Psoas muscle (tissue), 7 donors: ENCODE measurements at regions not wholly inside any gene's neighbourhood (a gene's known extent, or its start where the extent isn't known, plus 50 kb on each side); places are given as distances from the start of the nearest gene placed in this dataset.

ENCODE experiments used
- ATAC-seq, 4 donors: fragments of 200-7000 bp; cut with Tn5 transposase; one replicate each; pipeline ENCODE4 v1.9.1; 2020; ENCODE audit warnings: moderate library complexity in 3 of 4, mild to moderate bottlenecking in 2 of 4
- DNase-seq, 2 donors: peaks; one replicate each; pipeline ENCODE4 v3.0.0-alpha.2; 2020
- H3K27ac ChIP-seq: fragments of 200-600 bp; one replicate; pipeline ENCODE4 v1.8.0; 2022
- H3K27me3 ChIP-seq, 3 donors: fragments of 200-600 bp in 1 of 3; one replicate each; pipeline versions ENCODE4 v1.6.1 to v1.8.0; 2013 to 2022; ENCODE audit warnings: low read length in 2 of 3, mild to moderate bottlenecking in 2 of 3, moderate library complexity in 1 of 3; ENCODE audit not compliant: insufficient read depth in 3 of 3
- H3K36me3 ChIP-seq, 2 donors: fragments of 200-600 bp in 1 of 2; one replicate each; pipeline versions ENCODE4 v1.6.1 to v1.8.0; 2013 to 2022; ENCODE audit warnings: low read depth in 1 of 2, mild to moderate bottlenecking in 1 of 2, moderate library complexity in 1 of 2; ENCODE audit not compliant: insufficient read depth in 1 of 2
- H3K4me1 ChIP-seq: fragments of 200-600 bp; one replicate; pipeline ENCODE4 v1.8.0; 2022
- H3K4me3 ChIP-seq: fragments of 200-600 bp; one replicate; pipeline ENCODE4 v1.8.0; 2022; ENCODE audit warnings: mild to moderate bottlenecking
- H3K9me3 ChIP-seq: fragments of 200-600 bp; one replicate; pipeline ENCODE4 v1.8.0; 2022
- CTCF ChIP-seq: fragments of 200-600 bp; IDR thresholded peaks from one replicate; pipeline ENCODE4 v1.8.0; 2022; ENCODE audit warnings: antibody characterized with exemption
- WGBS, 3 donors: extraction: QIAGEN DNeasy Blood & Tissue Kit; methylation state at CpG; one replicate each; pipeline versions ENCODE4 v1.1.6 to v1.1.7; 2013; 5-methylcytosine and 5-hydroxymethylcytosine counted together
- intact Hi-C, 2 donors: fragments of 100-400 bp; cut with DNase I; formaldehyde crosslinking; loops; one replicate each; pipeline versions ENCODE4 v1.11.0 to v1.14.2; 2022
- donor health status: healthy with polysubstance abuse.
- donor health status: DM: no; HTN: no; CAD: no; lungs with moderate emphysema.
- donor health status: Bipolar disorder and iron deficiency.
- donor health status: healthy.
- donor health status: DM: yes; HTN: yes; CAD: no.
- donor health status: DM: no; HTN: no; CAD: no.
- donor health status: DM: yes; HTN: yes; CAD: no.

GRCh38 chr3:162262129-162262528 lies 765.5 kb downstream of the OTOL1 start:
- H3K4me1 ChIP-seq, result no peaks in the 10 kb centered on the region
- H3K36me3 ChIP-seq, result no peaks in the 10 kb centered on the region
- peaks cover 0 to 3% (median 0%) of the 10 kb centered on the region in 3 donors for H3K27me3 ChIP-seq
- no peak overlapping the region for H3K4me3 ChIP-seq
- intact Hi-C loops, result no loop called here
- no peaks in the 10 kb centered on the region for H3K9me3 ChIP-seq
- TF ChIP-seq CTCF, result no peak
- ATAC-seq (no peak), DNase-seq (no peak)
- no peak overlapping the region for H3K27ac ChIP-seq
- 34 to 44% (median 43%) methylated on average over 1 of the region's 1 CpG for WGBS, 3 donors

GRCh38 chr3:162263596-162263995 lies 767.0 kb downstream of the OTOL1 start:
- no peak for ATAC-seq
- Histone ChIP-seq H3K27ac (no peak overlapping the region), H3K36me3 (no peaks in the 10 kb centered on the region), H3K4me3 (no peak overlapping the region), H3K27me3 (peaks cover 0 to 3% (median 0%) of the 10 kb centered on the region in 3 donors), H3K4me1 (no peaks in the 10 kb centered on the region), H3K9me3 (no peaks in the 10 kb centered on the region)
- no peak for TF ChIP-seq CTCF
- no peak for DNase-seq
- intact Hi-C loops, result no loop called here
- 49 to 64% (median 63%) methylated on average over 2 of the region's 2 CpGs for WGBS, 3 donors

GRCh38 chr3:162269636-162270458 lies 773.2 kb downstream of the OTOL1 start:
- intact Hi-C loops, result no loop called here
- Histone ChIP-seq H3K4me3 (no peak overlapping the region), H3K27me3 (no peaks in the 10 kb centered on the region), H3K27ac (no peak overlapping the region), H3K9me3 (peaks cover under 1% of the 10 kb centered on the region), H3K4me1 (no peaks in the 10 kb centered on the region), H3K36me3 (no peaks in the 10 kb centered on the region)
- ATAC-seq (no peak), DNase-seq (no peak)
- 67 to 69% (median 68%) methylated on average over 9 of the region's 9 CpGs for WGBS, 3 donors
- TF ChIP-seq CTCF, result no peak

GRCh38 chr3:162274070-162274469 lies 777.5 kb downstream of the OTOL1 start:
- Histone ChIP-seq H3K36me3 (no peaks in the 10 kb centered on the region), H3K4me1 (no peaks in the 10 kb centered on the region), H3K4me3 (no peak overlapping the region), H3K9me3 (peaks cover 5% of the 10 kb centered on the region), H3K27ac (no peak overlapping the region), H3K27me3 (peaks cover 0 to under 1% (median 0%) of the 10 kb centered on the region in 3 donors)
- DNase-seq (no peak), ATAC-seq (no peak)
- TF ChIP-seq CTCF, result no peak
- intact Hi-C loops, result no loop called here

GRCh38 chr3:162278834-162279233 lies 782.2 kb downstream of the OTOL1 start:
- no peak for TF ChIP-seq CTCF
- Histone ChIP-seq H3K9me3 (peaks cover 20% of the 10 kb centered on the region), H3K4me3 (no peak overlapping the region), H3K27me3 (peaks cover 0 to 2% (median 0%) of the 10 kb centered on the region in 3 donors), H3K27ac (no peak overlapping the region), H3K4me1 (no peaks in the 10 kb centered on the region), H3K36me3 (no peaks in the 10 kb centered on the region)
- intact Hi-C loops, result no loop called here
- ATAC-seq (no peak), DNase-seq (no peak)
- 90 to 94% (median 91%) methylated on average over 2 of the region's 2 CpGs for WGBS, 3 donors
